Endothelial cell of umbilical vein (primary cell): ENCODE measurements at regions not wholly inside any gene's neighbourhood (a gene's known extent, or its start where the extent isn't known, plus 50 kb on each side); places are given as distances from the start of the nearest gene placed in this dataset.

Source experiments
- BruUV-seq: library from RNA; stranded (reverse); fragments of 400-500 nt; replicated peaks from 2 replicates; lab custom pipeline; 2021; lab: Mats Ljungman, UMichigan
- CTCF ChIA-PET: fragments of 300-600, 350-600 bp; sonication (Branson Sonifier 250); formaldehyde crosslinking; loops from one replicate; lab custom pipeline; 2021; ENCODE audit warnings: antibody characterized with exemption, inconsistent platforms; lab: Charles Lee
- POLR2A ChIA-PET: fragments of 300-600, 350-600 bp; sonication (Branson Sonifier 250); formaldehyde crosslinking; loops from one replicate; lab custom pipeline; 2021; ENCODE audit warnings: antibody characterized with exemption, inconsistent platforms; lab: Charles Lee
- DNase-seq: peaks from one replicate; pipeline ENCODE4 v3.0.0-alpha.2; 2011; ENCODE audit warnings: low read depth, low spot score
- FAIRE-seq: peaks from 2 replicates; lab custom pipeline; 2011; peaks lifted over from hg19 to GRCh38; lab: Jason Lieb, UNC
- H2AFZ ChIP-seq: 2 replicates; pipeline ENCODE4 v1.6.0; 2012; ENCODE audit warnings: low read depth, low read length, control low read depth, inconsistent platforms
- H3K27ac ChIP-seq: 2 replicates; pipeline ENCODE4 v1.5.1; 2011; ENCODE audit warnings: low read depth, mild to moderate bottlenecking, control low read depth, low read length, moderate library complexity; ENCODE audit not compliant: insufficient read depth
- H3K27me3 ChIP-seq, 2 experiments: 2 replicates each; pipeline versions ENCODE4 v1.6.0 to v1.6.1; 2011; ENCODE audit warnings: low read length in 2 of 2, mixed read lengths in 1 of 2; ENCODE audit not compliant: control insufficient read depth in 2 of 2, insufficient read depth in 2 of 2
- H3K36me3 ChIP-seq, 2 experiments: 2 replicates in 1 of 2; 3 replicates in 1 of 2; pipeline ENCODE4 v1.5.1; 2011; ENCODE audit warnings: low read length in 2 of 2, mild to moderate bottlenecking in 1 of 2, moderate library complexity in 1 of 2; ENCODE audit not compliant: control insufficient read depth in 2 of 2, insufficient read depth in 2 of 2; ENCODE audit errors: extremely low read depth in 1 of 2
- H3K4me1 ChIP-seq: 3 replicates; pipeline ENCODE4 v1.5.1; 2011; ENCODE audit warnings: mild to moderate bottlenecking, low read length; ENCODE audit not compliant: control insufficient read depth, insufficient read depth; ENCODE audit errors: extremely low read depth
- H3K4me2 ChIP-seq: 2 replicates; pipeline ENCODE4 v1.6.1; 2011; ENCODE audit warnings: low read length, control low read depth, mixed read lengths; ENCODE audit not compliant: insufficient read depth
- H3K4me3 ChIP-seq, 3 experiments: fragments of 200-600 bp in 1 of 3; sonication (generic), shearing (Covaris generic) in 1 of 3; replicated peaks in 1 of 3; 2 replicates each; pipeline ENCODE4 v1.5.1; 2011 to 2016; ENCODE audit warnings: control low read depth in 3 of 3, low read length in 3 of 3, mild to moderate bottlenecking in 2 of 3, inconsistent platforms in 1 of 3, low read depth in 1 of 3, moderate library complexity in 1 of 3; ENCODE audit not compliant: insufficient read depth in 1 of 3
- H3K79me2 ChIP-seq: 2 replicates; pipeline ENCODE4 v1.6.0; 2012; ENCODE audit warnings: low read length, inconsistent platforms; ENCODE audit not compliant: control insufficient read depth, insufficient read depth
- H3K9ac ChIP-seq: replicated peaks from 2 replicates; pipeline ENCODE3; 2011; ENCODE audit warnings: low read length, control low read depth; ENCODE audit not compliant: insufficient read depth; ENCODE audit errors: extremely low read depth
- H3K9me1 ChIP-seq: replicated peaks from 3 replicates; pipeline ENCODE4 v1.6.0; 2011; ENCODE audit warnings: mild to moderate bottlenecking, low read length; ENCODE audit not compliant: control insufficient read depth, insufficient read depth; ENCODE audit errors: extremely low read depth
- H3K9me3 ChIP-seq: replicated peaks from 2 replicates; pipeline ENCODE4 v1.5.1; 2012; ENCODE audit warnings: low read length, inconsistent platforms; ENCODE audit not compliant: control insufficient read depth, insufficient read depth
- H4K20me1 ChIP-seq: replicated peaks from 2 replicates; pipeline ENCODE3; 2011; ENCODE audit warnings: mild to moderate bottlenecking, low read length; ENCODE audit not compliant: control insufficient read depth, insufficient read depth; ENCODE audit errors: extremely low read depth
- CTCF ChIP-seq, 2 donors: IDR thresholded peaks; 1 replicate in 1 of 2; 2 replicates in 1 of 2; pipeline ENCODE4 v1.5.1; 2011; ENCODE audit warnings: low read length in 2 of 2, mild to moderate bottlenecking in 2 of 2, moderate library complexity in 2 of 2, control low read depth in 1 of 2, inconsistent platforms in 1 of 2, low read depth in 1 of 2; ENCODE audit not compliant: insufficient read depth in 1 of 2; ENCODE audit errors: extremely low read depth in 1 of 2
- EZH2 ChIP-seq: IDR thresholded peaks from 2 replicates; pipeline ENCODE4 v1.6.1; 2012; ENCODE audit warnings: borderline replicate concordance, low read depth, mild to moderate bottlenecking, moderate library complexity, low read length, inconsistent platforms; ENCODE audit not compliant: severe bottlenecking
- FOS ChIP-seq: IDR thresholded peaks from 2 replicates; pipeline ENCODE4 v1.6.1; 2011; ENCODE audit warnings: mild to moderate bottlenecking, low read length, moderate library complexity, borderline replicate concordance; ENCODE audit not compliant: insufficient read depth
- GATA2 ChIP-seq: IDR thresholded peaks from 2 replicates; pipeline ENCODE4 v1.7.0; 2011; ENCODE audit warnings: low read depth, mild to moderate bottlenecking, moderate library complexity, mixed read lengths, low read length; ENCODE audit not compliant: insufficient read length, insufficient read depth
- JUN ChIP-seq: IDR thresholded peaks from 2 replicates; pipeline ENCODE4 v1.6.1; 2011; ENCODE audit warnings: borderline replicate concordance, low read depth; ENCODE audit not compliant: insufficient read length, insufficient read depth
- MAX ChIP-seq: IDR thresholded peaks from 2 replicates; pipeline ENCODE4 v1.6.1; 2011; ENCODE audit not compliant: insufficient read depth, insufficient read length
- MYC ChIP-seq: IDR thresholded peaks from one replicate; pipeline ENCODE4 v1.6.1; 2011; ENCODE audit warnings: mild to moderate bottlenecking, low read depth, low read length
- POLR2A ChIP-seq: IDR thresholded peaks from 2 replicates; pipeline ENCODE4 v1.6.1; 2012; ENCODE audit warnings: low read depth, mild to moderate bottlenecking, control low read depth, low read length
- POLR2AphosphoS5 ChIP-seq: IDR thresholded peaks from 2 replicates; pipeline ENCODE4 v1.6.1; 2012; ENCODE audit warnings: low read depth, mild to moderate bottlenecking, control low read depth, low read length, moderate library complexity; ENCODE audit not compliant: insufficient read depth
- dilution Hi-C: fragments of 300-500 bp; cut with MboI; formaldehyde crosslinking; loops from one replicate; pipeline ENCODE4 v1.15.0; 2019; ENCODE audit warnings: low sequenced_read_pairs; ENCODE audit not compliant: extremely low pct_ligation_motif_present
- intact Hi-C: fragments of 100-400 bp; cut with micrococcal nuclease; formaldehyde crosslinking; loops from one replicate; pipeline ENCODE4 v1.10.0; 2022

GRCh38 chr3:111366515-111366914, 175.5 kb upstream of the CD96 start:
- Histone ChIP-seq H3K4me2 (no peak overlapping the region), H4K20me1 (no peaks in the 10 kb centered on the region), H3K27ac (no peak overlapping the region), H3K4me3 (no peak overlapping the region), H3K9ac (no peak overlapping the region), H3K9me1 (no peaks in the 10 kb centered on the region), H3K27me3 (no peaks in the 10 kb centered on the region), H2AFZ (no peak overlapping the region), H3K4me1 (no peaks in the 10 kb centered on the region), H3K36me3 (no peaks in the 10 kb centered on the region), H3K9me3 (no peaks in the 10 kb centered on the region), H3K79me2 (no peaks in the 10 kb centered on the region)
- dilution Hi-C loops = no loop called here
- no TSS peak for BruUV-seq
- FAIRE-seq (no peak), DNase-seq (no peak)
- intact Hi-C loops = no loop called here
- no peak for TF ChIP-seq GATA2
- TF ChIP-seq JUN = no peak
- TF ChIP-seq FOS = no peak
- no peak for TF ChIP-seq POLR2A
- TF ChIP-seq POLR2AphosphoS5 = no peak
- no peak for TF ChIP-seq EZH2
- TF ChIP-seq CTCF (IDR thresholded peaks at IDR 0.05; ENCODE audit: extremely low read depth in 1 of 2, insufficient read depth in 1 of 2, low read depth in 1 of 2, low read length in 2 of 2) = no peak
- no peak for TF ChIP-seq MAX
- TF ChIP-seq MYC = no peak
- CTCF ChIA-PET = no interaction called here
- POLR2A ChIA-PET = no interaction called here
